ENCODE measurements at regions not wholly inside any gene's neighbourhood (a gene's known extent, or its start where the extent isn't known, plus 50 kb on each side); places are given as distances from the start of the nearest gene placed in this dataset.
"Not testable (repeated sequence)": the region's sequence is repeated elsewhere in the genome, so short reads cannot be mapped to it uniquely, and the experiment has no call there.

- H3K4me1 ChIP-seq, result no peaks in the 10 kb centered on the region
- H3K36me3 ChIP-seq, result no peaks in the 10 kb centered on the region
- intact Hi-C loops (cut with DNase I), result no loop called here
- TF ChIP-seq POLR2A (IDR thresholded peaks at IDR 0.05) (no peak), CTCF (IDR thresholded peaks at IDR 0.05) (no peak)
- no peaks in the 10 kb centered on the region for H3K27me3 ChIP-seq
- ATAC-seq (peak; percentile 30 to 57 (median 40)), DNase-seq (peak in 1 of 3 donors; percentile 26)
- no peak overlapping the region for H3K4me3 ChIP-seq
- no CpG with 5 or more reads among the region's 1 CpG for WGBS (ENCODE audit: insufficient coverage, low coverage, low lambda C conversion rate, missing lambda C conversion rate)
- H3K9me3 ChIP-seq, result no peaks in the 10 kb centered on the region
- no peak overlapping the region for H3K27ac ChIP-seq
Observed at GRCh38 chr2:125313806-125314205, 1288.7 kb downstream of the CNTNAP5 start.

- Histone ChIP-seq H3K36me3 (no peaks in the 10 kb centered on the region), H3K4me3 (no peak overlapping the region), H3K9me3 (no peaks in the 10 kb centered on the region), H3K27me3 (no peaks in the 10 kb centered on the region), H3K27ac (no peak overlapping the region), H3K4me1 (no peaks in the 10 kb centered on the region)
- TF ChIP-seq CTCF (IDR thresholded peaks at IDR 0.05) (no peak), POLR2A (IDR thresholded peaks at IDR 0.05) (no peak)
- intact Hi-C loops (cut with DNase I), result no loop called here
- 100% methylated on average over 1 of the region's 2 CpGs for WGBS (ENCODE audit: insufficient coverage, low coverage, low lambda C conversion rate, missing lambda C conversion rate)
- ATAC-seq, result no peak
- no peak for DNase-seq
Observed at GRCh38 chr2:125318740-125319139, 1293.7 kb downstream of the CNTNAP5 start.

- H3K4me3 ChIP-seq, result no peak overlapping the region
- H3K27me3 ChIP-seq, result no peaks in the 10 kb centered on the region
- no peak overlapping the region for H3K27ac ChIP-seq
- no peaks in the 10 kb centered on the region for H3K4me1 ChIP-seq
- no peaks in the 10 kb centered on the region for H3K9me3 ChIP-seq
- H3K36me3 ChIP-seq, result no peaks in the 10 kb centered on the region
- no peak for TF ChIP-seq POLR2A (IDR thresholded peaks at IDR 0.05)
- no peak for TF ChIP-seq CTCF (IDR thresholded peaks at IDR 0.05)
- intact Hi-C loops (cut with DNase I), result no loop called here
- no peak for ATAC-seq
- no peak for DNase-seq
Observed at GRCh38 chr2:125324273-125324672, 1299.2 kb downstream of the CNTNAP5 start.

GRCh38 chr2:125330133-125330532, 1305.0 kb downstream of the CNTNAP5 start:
- Histone ChIP-seq H3K9me3 (no peaks in the 10 kb centered on the region), H3K36me3 (no peaks in the 10 kb centered on the region), H3K4me3 (no peak overlapping the region), H3K27me3 (no peaks in the 10 kb centered on the region), H3K4me1 (no peaks in the 10 kb centered on the region), H3K27ac (no peak overlapping the region)
- DNase-seq (no peak), ATAC-seq (no peak)
- intact Hi-C loops (cut with DNase I), result no loop called here
- TF ChIP-seq POLR2A (IDR thresholded peaks at IDR 0.05) (no peak), CTCF (IDR thresholded peaks at IDR 0.05) (no peak)

GRCh38 chr2:125341353-125341752, 1314.6 kb upstream of the GYPC start:
- ATAC-seq (no peak), DNase-seq (no peak)
- no peak overlapping the region for H3K4me3 ChIP-seq
- intact Hi-C loops (cut with DNase I), result no loop called here
- no peaks in the 10 kb centered on the region for H3K4me1 ChIP-seq
- WGBS (ENCODE audit: insufficient coverage, low coverage, low lambda C conversion rate, missing lambda C conversion rate), result 56% methylated on average over 5 of the region's 5 CpGs
- H3K27me3 ChIP-seq, result no peaks in the 10 kb centered on the region
- TF ChIP-seq POLR2A (IDR thresholded peaks at IDR 0.05), result no peak
- H3K27ac ChIP-seq, result no peak overlapping the region
- H3K36me3 ChIP-seq, result no peaks in the 10 kb centered on the region
- no peaks in the 10 kb centered on the region for H3K9me3 ChIP-seq

- ATAC-seq; H3K9me3 ChIP-seq; H3K4me1 ChIP-seq; H3K4me3 ChIP-seq; DNase-seq; H3K27ac ChIP-seq; intact Hi-C loops (cut with DNase I); H3K36me3 ChIP-seq; H3K27me3 ChIP-seq: not testable (repeated sequence)
- 88% methylated on average over 12 of the region's 12 CpGs for WGBS (ENCODE audit: insufficient coverage, low coverage, low lambda C conversion rate, missing lambda C conversion rate)
Observed at GRCh38 chr2:125353542-125353941, 1302.4 kb upstream of the GYPC start.

Data from right lobe of liver (tissue), 6 donors.